Neural cell (in vitro differentiated cells): ENCODE measurements at regions not wholly inside any gene's neighbourhood (a gene's known extent, or its start where the extent isn't known, plus 50 kb on each side); places are given as distances from the start of the nearest gene placed in this dataset.

Experiments
- CTCF ChIP-seq: fragments of 450-650 bp; IDR thresholded peaks from 2 replicates; pipeline ENCODE4 v1.5.1; 2014; ENCODE audit warnings: antibody characterized with exemption, mild to moderate bottlenecking, moderate library complexity; ENCODE audit not compliant: poor library complexity, severe bottlenecking
- EP300 ChIP-seq: fragments of 450-650 bp; conservative IDR thresholded peaks from 2 replicates; pipeline ENCODE4 v1.6.1; 2014; ENCODE audit warnings: antibody characterized with exemption, mild to moderate bottlenecking, moderate library complexity; ENCODE audit not compliant: poor library complexity, severe bottlenecking
- MXI1 ChIP-seq: fragments of 450-650 bp; conservative IDR thresholded peaks from 2 replicates; pipeline ENCODE4 v1.6.1; 2014; ENCODE audit warnings: antibody characterized with exemption, mild to moderate bottlenecking; ENCODE audit not compliant: poor library complexity, severe bottlenecking
- POLR2AphosphoS5 ChIP-seq: IDR thresholded peaks from 2 replicates; pipeline ENCODE4 v1.6.1; 2012
- RAD21 ChIP-seq: fragments of 450-650 bp; conservative IDR thresholded peaks from 2 replicates; pipeline ENCODE4 v1.6.1; 2014; ENCODE audit warnings: antibody characterized with exemption, mild to moderate bottlenecking, moderate library complexity
- REST ChIP-seq: IDR thresholded peaks from 2 replicates; pipeline ENCODE4 v1.6.1; 2012; ENCODE audit warnings: borderline replicate concordance
- SMC3 ChIP-seq: fragments of 450-650 bp; conservative IDR thresholded peaks from 2 replicates; pipeline ENCODE4 v1.6.1; 2014; ENCODE audit warnings: antibody characterized with exemption, mild to moderate bottlenecking, moderate library complexity; ENCODE audit not compliant: poor library complexity
- TAF1 ChIP-seq: IDR thresholded peaks from 2 replicates; pipeline ENCODE4 v1.6.1; 2012; ENCODE audit warnings: low read depth

GRCh38 chr9:80934095-80934494, 755.3 kb downstream of the TLE1 start:
- TF ChIP-seq TAF1 (no peak), CTCF (no peak), EP300 (no peak), REST (no peak), SMC3 (no peak), POLR2AphosphoS5 (no peak), RAD21 (no peak), MXI1 (no peak)
